IPS-18a (cell line): ENCODE measurements at regions not wholly inside any gene's neighbourhood (a gene's known extent, or its start where the extent isn't known, plus 50 kb on each side); places are given as distances from the start of the nearest gene placed in this dataset.

Experiments used
- H3K27ac ChIP-seq: one replicate; pipeline ENCODE4 v1.5.1; 2013; ENCODE audit warnings: low read length
- H3K27me3 ChIP-seq: one replicate; pipeline ENCODE4 v1.6.1; 2013; ENCODE audit warnings: mild to moderate bottlenecking, low read length; ENCODE audit not compliant: control insufficient read depth, insufficient read depth
- H3K36me3 ChIP-seq: one replicate; pipeline ENCODE4 v1.6.1; 2013; ENCODE audit warnings: low read depth, low read length; ENCODE audit not compliant: control insufficient read depth
- H3K4me1 ChIP-seq: one replicate; pipeline ENCODE4 v1.6.1; 2013; ENCODE audit warnings: low read depth, low read length; ENCODE audit not compliant: control insufficient read depth
- H3K4me3 ChIP-seq: one replicate; pipeline ENCODE4 v1.5.1; 2013; ENCODE audit warnings: low read length
- H3K9ac ChIP-seq: one replicate; pipeline ENCODE4 v1.6.1; 2013; ENCODE audit warnings: mild to moderate bottlenecking, low read length, moderate library complexity
- H3K9me3 ChIP-seq: one replicate; pipeline ENCODE4 v1.6.1; 2013; ENCODE audit warnings: low read depth, low read length; ENCODE audit not compliant: control insufficient read depth

DNA sequence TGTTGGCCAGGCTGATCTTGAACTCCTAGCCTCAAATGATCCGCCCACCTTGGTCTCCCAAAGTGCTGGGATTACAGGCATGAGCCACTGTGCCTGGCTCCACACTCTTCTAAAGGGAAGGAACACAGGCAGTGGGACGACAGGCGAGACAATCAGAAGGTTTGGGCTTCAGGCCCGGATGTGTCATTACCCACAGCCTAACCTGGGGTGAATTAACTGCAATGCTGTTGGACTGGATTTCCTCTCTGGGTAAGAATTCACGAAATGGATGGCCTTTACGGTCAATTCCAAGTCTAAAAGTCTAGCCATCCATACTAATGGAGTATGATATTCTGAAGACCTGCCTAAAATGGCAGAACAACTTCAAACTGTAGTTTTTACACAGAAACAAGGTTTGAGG, 83.7 kb upstream of the CCDC28A start:
- H3K4me1 ChIP-seq: peaks cover 9% of the 10 kb centered on the region
- no peak overlapping the region for H3K27ac ChIP-seq
- H3K27me3 ChIP-seq: peaks cover 21% of the 10 kb centered on the region
- no peak overlapping the region for H3K4me3 ChIP-seq
- H3K9me3 ChIP-seq: no peaks in the 10 kb centered on the region
- no peak overlapping the region for H3K9ac ChIP-seq
- H3K36me3 ChIP-seq: no peaks in the 10 kb centered on the region

DNA sequence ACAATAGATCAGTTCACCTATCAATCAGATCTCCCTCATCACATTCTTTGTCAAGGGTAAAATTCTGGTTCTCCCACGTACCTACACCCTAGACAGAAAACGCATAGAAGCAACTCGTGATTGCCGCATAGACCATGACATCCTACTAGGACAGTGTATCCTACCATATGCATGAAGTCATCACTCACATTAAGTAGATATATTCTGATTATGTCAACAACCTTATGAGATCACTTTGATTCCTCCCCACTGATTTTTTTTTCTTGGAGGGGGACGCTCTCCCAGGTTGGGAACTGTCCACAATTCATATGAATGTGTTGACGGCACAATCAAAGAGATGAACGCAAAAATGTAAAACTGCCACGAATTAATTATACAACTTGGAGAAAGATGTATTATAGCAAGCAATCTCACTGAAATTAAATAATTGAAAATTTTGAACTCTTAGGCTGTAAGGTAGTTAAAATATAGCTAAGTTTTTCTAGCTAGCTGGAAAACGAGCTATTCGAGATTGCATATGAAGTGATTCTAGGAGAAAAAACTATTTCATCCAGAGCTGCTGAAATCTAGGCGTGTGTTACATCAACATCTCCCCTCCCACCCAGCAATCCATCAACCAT, 82.5 kb upstream of the CCDC28A start:
- Histone ChIP-seq H3K36me3 (no peaks in the 10 kb centered on the region), H3K4me3 (peak overlapping the region; percentile 95), H3K9ac (peak overlapping the region; percentile 50), H3K27ac (no peak overlapping the region), H3K4me1 (peaks cover 9% of the 10 kb centered on the region), H3K9me3 (no peaks in the 10 kb centered on the region), H3K27me3 (peaks cover 21% of the 10 kb centered on the region)

DNA sequence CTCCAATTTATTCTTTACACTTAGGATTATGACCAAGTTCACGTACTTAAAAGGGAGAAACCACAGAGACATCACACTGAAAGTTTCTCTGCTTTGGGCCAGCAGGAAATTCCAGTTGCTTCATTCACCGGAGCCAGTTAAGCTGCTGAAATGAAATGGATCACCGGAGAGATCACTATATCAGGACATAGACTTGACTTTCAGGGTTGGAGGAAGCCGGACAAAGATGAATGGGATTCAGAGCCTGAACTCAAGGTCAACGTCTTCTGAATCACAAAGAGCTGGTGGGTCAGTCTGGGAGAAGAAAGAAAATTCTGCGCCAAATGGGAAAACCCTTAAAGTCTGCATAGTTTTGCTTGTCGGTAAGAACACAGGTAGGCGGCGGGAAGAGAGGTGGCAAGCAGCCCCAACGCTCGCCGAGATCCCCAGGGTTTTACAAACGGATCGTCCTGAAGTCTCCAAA, 81.9 kb upstream of the CCDC28A start:
- peak overlapping the region; percentile 95 for H3K4me3 ChIP-seq
- no peaks in the 10 kb centered on the region for H3K36me3 ChIP-seq
- H3K27me3 ChIP-seq: peaks cover 21% of the 10 kb centered on the region
- no peak overlapping the region for H3K27ac ChIP-seq
- H3K9me3 ChIP-seq: no peaks in the 10 kb centered on the region
- peak overlapping the region; percentile 50 for H3K9ac ChIP-seq
- peaks cover 9% of the 10 kb centered on the region for H3K4me1 ChIP-seq

DNA sequence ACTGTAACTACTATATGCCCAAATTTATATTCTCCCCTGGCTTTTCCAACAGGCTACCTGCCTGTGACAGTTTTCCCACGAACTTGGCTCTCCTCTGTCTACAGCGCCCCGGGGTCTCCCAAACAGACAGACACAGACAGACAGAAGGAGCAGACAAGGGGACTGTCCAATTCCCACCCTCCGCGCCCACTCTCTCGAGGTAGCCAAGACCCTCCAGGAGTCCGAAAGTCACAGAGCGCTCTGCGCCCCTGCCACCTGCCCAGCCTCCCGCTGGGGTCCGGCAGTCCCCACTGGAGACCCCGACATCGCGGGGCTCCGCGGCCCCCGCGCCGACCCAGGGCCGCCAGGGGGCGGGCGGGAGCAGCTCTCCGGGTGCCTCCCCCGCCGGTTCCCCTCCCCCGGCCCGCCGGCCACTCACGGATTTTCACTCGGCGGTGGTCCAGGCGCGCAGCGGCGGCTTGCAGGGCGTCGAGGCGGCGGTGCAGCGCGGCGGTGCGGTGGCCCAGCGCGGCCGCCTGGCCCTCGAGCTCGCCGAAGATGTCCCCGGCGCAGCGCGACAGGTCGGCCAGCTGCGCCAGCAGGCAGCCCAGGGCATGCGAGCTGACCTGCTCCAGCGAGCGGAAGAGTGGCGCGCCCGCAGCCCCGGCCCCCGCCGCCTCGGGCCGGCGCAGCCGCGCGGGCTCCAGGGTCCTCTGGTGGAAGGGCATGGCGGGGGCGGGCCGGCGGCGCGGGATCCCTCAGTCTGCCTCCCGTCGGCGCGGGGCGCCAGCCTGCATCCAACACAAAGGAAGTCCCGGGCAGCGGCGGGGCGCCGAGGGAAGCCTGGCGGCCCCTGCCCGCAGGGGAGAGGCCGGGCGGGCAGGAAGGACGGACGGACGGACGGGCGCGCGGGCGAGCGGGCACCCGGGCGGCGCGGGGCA, 81.3 kb upstream of the CCDC28A start:
- H3K4me3 ChIP-seq: peak overlapping the region; percentile 95
- no peaks in the 10 kb centered on the region for H3K36me3 ChIP-seq
- H3K9ac ChIP-seq: peak overlapping the region; percentile 50
- H3K27ac ChIP-seq: no peak overlapping the region
- peaks cover 9% of the 10 kb centered on the region for H3K4me1 ChIP-seq
- no peaks in the 10 kb centered on the region for H3K9me3 ChIP-seq
- H3K27me3 ChIP-seq: peaks cover 21% of the 10 kb centered on the region

DNA sequence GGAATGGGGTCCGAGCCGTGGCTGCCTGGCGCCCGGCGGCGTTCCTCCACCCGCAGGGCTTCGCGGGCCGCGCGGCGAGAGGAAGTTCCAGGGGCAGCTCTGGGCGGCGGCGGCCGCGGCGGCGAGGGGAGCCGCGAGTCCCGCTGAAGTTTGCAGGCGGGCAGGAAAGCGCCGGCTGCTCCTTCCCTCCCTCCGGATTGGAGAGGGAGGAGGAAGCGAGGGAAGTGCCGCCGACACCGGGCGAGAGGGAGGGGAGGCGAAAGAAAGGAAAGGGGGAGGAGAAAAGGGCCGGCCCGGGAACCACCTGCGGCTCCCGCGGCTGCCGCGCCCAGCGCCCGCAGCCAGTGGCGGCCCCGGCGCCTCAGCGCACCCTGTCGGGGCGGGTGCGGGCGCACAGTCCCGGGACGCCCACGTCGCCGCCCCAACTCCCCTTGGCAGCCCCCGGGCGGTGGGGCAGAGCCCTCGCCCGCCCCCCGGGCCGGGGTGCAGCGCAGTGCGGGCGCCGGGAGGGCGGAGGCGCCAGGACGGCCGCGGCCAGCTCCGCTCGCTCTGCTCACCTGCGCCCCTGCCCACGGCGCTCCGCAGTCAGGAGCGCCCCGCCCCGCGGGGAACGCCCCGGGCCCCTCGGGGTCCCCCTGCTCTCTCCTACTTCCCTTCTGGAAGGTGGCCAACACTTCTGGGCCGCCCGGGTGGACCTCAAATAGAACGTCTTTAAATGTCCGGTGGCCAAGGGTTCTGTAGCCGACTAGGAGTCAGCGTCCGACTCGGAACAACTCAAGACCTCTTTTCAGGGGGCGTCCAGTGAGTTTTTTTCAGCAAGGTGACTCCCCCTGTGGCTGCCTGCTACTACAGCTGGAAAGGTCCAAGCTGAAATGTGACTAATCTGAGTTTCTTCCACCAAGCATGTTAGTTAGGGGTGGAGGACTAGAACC, 80.3 kb upstream of the CCDC28A start:
- H3K27ac ChIP-seq: no peak overlapping the region
- no peaks in the 10 kb centered on the region for H3K36me3 ChIP-seq
- peak overlapping the region; percentile 50 for H3K9ac ChIP-seq
- H3K27me3 ChIP-seq: peaks cover 21% of the 10 kb centered on the region
- H3K9me3 ChIP-seq: no peaks in the 10 kb centered on the region
- peaks cover 9% of the 10 kb centered on the region for H3K4me1 ChIP-seq
- peak overlapping the region; percentile 95 for H3K4me3 ChIP-seq

DNA sequence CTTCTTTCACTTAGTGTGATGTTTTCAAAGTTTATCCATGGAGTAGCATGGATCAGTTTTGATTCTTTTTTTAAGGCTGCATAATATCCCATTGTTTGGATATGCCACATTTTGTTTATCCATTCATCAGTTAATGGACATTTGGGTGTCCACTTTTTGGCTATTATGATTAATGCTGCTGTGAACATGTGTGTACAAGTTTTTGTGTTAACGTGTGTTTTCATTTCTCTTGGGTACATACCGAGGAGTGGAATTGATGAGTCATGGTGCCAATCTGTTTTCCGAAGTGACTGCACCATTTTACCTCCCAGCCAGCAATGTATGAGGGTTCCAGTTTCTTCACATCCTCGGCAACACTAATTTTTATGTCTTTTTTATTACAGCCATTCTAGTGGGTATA, 78.4 kb upstream of the CCDC28A start:
- Histone ChIP-seq H3K4me1 (peaks cover 9% of the 10 kb centered on the region), H3K36me3 (no peaks in the 10 kb centered on the region), H3K27me3 (peaks cover 21% of the 10 kb centered on the region), H3K27ac (no peak overlapping the region), H3K9ac (no peak overlapping the region), H3K9me3 (no peaks in the 10 kb centered on the region), H3K4me3 (no peak overlapping the region)

DNA sequence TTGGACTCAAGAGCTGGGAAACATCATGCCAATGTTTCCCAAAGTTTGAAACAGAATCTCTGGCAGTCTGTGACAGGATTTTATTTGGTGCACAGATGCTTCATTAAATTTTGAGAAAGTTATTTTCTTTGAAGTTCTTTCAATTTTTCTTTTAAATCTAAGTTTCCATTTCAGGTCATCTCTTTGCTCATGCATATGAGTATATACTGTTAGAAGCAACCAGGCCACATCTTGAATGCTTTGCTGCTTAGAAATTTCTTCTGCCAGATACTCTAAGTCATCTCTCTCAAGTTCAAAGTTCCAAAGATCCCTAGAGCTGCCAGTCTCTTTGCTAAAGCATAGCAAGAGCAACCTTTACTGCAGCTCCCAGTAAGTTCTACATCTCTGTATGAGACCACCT, 59.1 kb upstream of the CCDC28A start:
- Histone ChIP-seq H3K9me3 (no peaks in the 10 kb centered on the region), H3K9ac (no peak overlapping the region), H3K4me1 (no peaks in the 10 kb centered on the region), H3K4me3 (no peak overlapping the region), H3K36me3 (no peaks in the 10 kb centered on the region), H3K27ac (no peak overlapping the region), H3K27me3 (no peaks in the 10 kb centered on the region)

DNA sequence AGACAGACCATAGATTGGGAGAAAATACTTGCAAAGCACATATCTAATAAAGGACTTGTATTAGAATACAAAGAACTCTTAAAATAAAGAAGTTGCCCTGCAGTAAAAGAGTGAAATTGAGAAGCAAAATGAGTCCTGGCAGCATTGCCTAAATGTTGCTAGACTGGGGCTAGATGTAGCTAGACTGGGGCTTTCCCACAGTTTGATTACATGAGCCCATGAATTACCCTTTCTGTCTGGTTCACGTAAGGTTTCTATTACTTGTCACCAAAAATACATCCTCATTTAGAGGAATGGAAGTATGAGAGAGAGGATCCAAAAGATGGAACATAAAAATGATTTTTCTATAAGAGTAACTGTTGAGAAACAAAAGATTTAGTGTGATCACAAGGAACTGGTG, 57.6 kb upstream of the CCDC28A start:
- no peaks in the 10 kb centered on the region for H3K9me3 ChIP-seq
- H3K27me3 ChIP-seq: no peaks in the 10 kb centered on the region
- no peak overlapping the region for H3K27ac ChIP-seq
- no peak overlapping the region for H3K9ac ChIP-seq
- H3K4me1 ChIP-seq: no peaks in the 10 kb centered on the region
- no peak overlapping the region for H3K4me3 ChIP-seq
- H3K36me3 ChIP-seq: no peaks in the 10 kb centered on the region

DNA sequence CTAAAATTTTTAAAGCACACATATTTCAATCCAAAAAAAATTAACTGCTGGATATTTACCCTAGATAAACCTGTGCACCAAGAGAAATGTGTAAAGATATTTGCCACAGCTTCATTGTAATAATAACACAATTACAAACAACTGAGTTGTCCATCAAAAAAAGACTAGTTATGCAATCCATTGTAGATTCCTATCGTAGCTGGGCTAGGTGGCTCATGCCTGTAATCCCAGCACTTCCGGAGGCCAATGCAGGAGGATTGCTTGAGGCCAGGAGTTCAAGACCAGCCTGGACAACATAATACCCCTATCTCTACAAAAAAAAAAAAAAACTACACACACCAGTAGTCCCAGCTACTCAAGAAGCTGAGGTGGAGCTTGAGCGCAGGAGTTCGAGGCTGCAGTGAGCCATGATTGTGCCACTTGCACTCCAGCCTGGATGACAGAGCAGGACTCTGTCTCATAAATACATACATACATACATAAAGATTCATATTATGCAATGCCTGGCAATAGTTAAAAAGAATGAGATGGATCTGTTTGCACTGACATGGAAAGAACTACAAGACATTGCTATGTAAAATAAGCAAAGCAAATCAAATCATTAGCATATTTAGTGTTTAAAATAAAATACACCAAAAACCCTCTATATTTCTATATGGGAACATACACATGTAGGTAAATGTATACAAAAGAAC, 56.5 kb upstream of the CCDC28A start:
- H3K27ac ChIP-seq: no peak overlapping the region
- H3K27me3 ChIP-seq: no peaks in the 10 kb centered on the region
- H3K4me1 ChIP-seq: no peaks in the 10 kb centered on the region
- H3K9me3 ChIP-seq: no peaks in the 10 kb centered on the region
- H3K9ac ChIP-seq: no peak overlapping the region
- H3K36me3 ChIP-seq: no peaks in the 10 kb centered on the region
- no peak overlapping the region for H3K4me3 ChIP-seq

DNA sequence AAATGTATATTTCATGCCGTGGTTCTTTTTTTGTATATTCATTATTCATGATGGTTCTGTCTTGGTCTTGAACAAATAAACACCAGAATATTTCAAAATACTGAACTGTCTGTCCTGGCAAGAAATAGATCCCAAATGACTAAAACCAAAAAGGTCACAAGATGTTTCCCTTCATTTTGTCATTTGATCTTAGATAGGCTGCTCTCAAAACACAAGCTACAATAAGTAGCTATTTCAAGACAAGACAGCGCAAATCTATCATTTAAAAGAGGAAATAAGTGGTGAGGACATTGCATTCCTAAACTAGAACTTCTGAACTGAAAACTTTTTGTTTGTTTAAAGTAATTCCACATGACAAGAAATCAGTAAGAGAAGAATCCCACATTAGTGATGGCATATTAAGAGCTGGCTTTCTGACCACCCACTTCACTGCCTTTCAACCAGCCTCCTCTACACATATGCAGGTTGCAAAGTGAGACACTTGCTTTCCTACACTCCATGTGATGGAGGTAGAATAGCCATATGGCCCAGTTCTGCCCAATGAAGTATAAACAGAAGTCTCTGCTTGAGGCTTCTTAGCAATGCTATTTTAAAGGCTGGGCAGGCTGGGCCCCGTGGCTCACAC, 54.4 kb upstream of the CCDC28A start:
- Histone ChIP-seq H3K9me3 (no peaks in the 10 kb centered on the region), H3K36me3 (no peaks in the 10 kb centered on the region), H3K27ac (no peak overlapping the region), H3K4me3 (no peak overlapping the region), H3K9ac (no peak overlapping the region), H3K4me1 (no peaks in the 10 kb centered on the region), H3K27me3 (no peaks in the 10 kb centered on the region)
